Stomach (tissue), 4 donors: ENCODE measurements at regions not wholly inside any gene's neighbourhood (a gene's known extent, or its start where the extent isn't known, plus 50 kb on each side); places are given as distances from the start of the nearest gene placed in this dataset.

Experiments used
- EP300 ChIP-seq: sonication (generic); formaldehyde crosslinking; IDR thresholded peaks from one replicate; pipeline ENCODE4 v1.6.1; 2017; ENCODE audit warnings: antibody characterized with exemption
- POLR2A ChIP-seq, 4 donors: fragments of 450-650 bp; IDR thresholded peaks; one replicate each; pipeline ENCODE4 v1.6.1; 2016; ENCODE audit warnings: antibody characterized with exemption in 4 of 4, control low read depth in 2 of 4, mild to moderate bottlenecking in 1 of 4, moderate library complexity in 1 of 4
- POLR2AphosphoS5 ChIP-seq, 3 donors: sonication (generic); formaldehyde crosslinking; IDR thresholded peaks; one replicate each; pipeline ENCODE4 v1.6.1; 2016; ENCODE audit warnings: antibody characterized with exemption in 3 of 3
- TF ChIP-seq, protein P1 (sequence below), 7 experiments: fragments of 450-650 bp in 4 of 7; fragments of 200-600 bp in 3 of 7; sonication (generic) in 3 of 7; IDR thresholded peaks; one replicate each; pipeline ENCODE4 v1.5.1; 2016 to 2019; ENCODE audit warnings: antibody characterized with exemption in 7 of 7, control low read depth in 2 of 7, mild to moderate bottlenecking in 1 of 7

DNA sequence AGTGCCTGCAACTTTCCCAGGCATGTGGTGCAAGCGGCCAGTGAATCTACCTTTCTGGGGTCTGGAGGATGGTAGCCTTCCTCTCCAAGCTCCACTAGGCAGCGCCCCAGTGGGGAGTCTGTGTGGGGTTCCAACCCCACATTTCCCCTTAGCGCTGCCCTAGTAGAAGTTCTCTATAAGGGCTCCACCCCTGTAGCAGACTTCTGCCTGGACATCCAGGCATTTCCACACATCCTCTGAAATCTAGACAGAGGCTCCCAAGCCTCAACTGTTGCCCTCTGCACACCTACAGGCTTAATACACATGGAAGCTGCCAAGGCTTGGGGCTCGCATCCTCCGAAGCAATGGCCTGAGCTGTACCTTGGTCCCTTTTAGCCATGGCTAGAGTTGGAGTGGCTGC, 321.6 kb downstream of the TFAP2A start:
- TF ChIP-seq, protein P1, sequence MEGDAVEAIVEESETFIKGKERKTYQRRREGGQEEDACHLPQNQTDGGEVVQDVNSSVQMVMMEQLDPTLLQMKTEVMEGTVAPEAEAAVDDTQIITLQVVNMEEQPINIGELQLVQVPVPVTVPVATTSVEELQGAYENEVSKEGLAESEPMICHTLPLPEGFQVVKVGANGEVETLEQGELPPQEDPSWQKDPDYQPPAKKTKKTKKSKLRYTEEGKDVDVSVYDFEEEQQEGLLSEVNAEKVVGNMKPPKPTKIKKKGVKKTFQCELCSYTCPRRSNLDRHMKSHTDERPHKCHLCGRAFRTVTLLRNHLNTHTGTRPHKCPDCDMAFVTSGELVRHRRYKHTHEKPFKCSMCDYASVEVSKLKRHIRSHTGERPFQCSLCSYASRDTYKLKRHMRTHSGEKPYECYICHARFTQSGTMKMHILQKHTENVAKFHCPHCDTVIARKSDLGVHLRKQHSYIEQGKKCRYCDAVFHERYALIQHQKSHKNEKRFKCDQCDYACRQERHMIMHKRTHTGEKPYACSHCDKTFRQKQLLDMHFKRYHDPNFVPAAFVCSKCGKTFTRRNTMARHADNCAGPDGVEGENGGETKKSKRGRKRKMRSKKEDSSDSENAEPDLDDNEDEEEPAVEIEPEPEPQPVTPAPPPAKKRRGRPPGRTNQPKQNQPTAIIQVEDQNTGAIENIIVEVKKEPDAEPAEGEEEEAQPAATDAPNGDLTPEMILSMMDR (IDR thresholded peaks at IDR 0.05): no peak
- TF ChIP-seq POLR2AphosphoS5 (IDR thresholded peaks at IDR 0.05): no peak
- TF ChIP-seq EP300: no peak
- TF ChIP-seq POLR2A (IDR thresholded peaks at IDR 0.05): no peak
